ENCODE measurements at regions not wholly inside any gene's neighbourhood (a gene's known extent, or its start where the extent isn't known, plus 50 kb on each side); places are given as distances from the start of the nearest gene placed in this dataset.

- Mint-ChIP-seq H3K27me3 (ENCODE audit: low read depth) (peaks cover 2% of the 10 kb centered on the region), H3K36me3 (ENCODE audit: low read depth) (peaks cover 4% of the 10 kb centered on the region), H3K4me1 (ENCODE audit: low read depth) (peaks cover 6% of the 10 kb centered on the region), H3K27ac (ENCODE audit: unreplicated experiment) (no peak overlapping the region), H3K9me3 (ENCODE audit: low read depth) (peaks cover 10% of the 10 kb centered on the region), H3K4me3 (ENCODE audit: unreplicated experiment) (no peak overlapping the region)
- TF ChIP-seq CTCF (IDR thresholded peaks at IDR 0.05), result no peak
- DNase-seq (ENCODE audit: low spot score), result no peak
These were observed 226.1 kb downstream of the DTWD2 start for GRCh38 chr5:118762291-118762690.

GRCh38 chr5:118761814-118762213 is 226.5 kb downstream of the DTWD2 start:
- H3K36me3 Mint-ChIP-seq (ENCODE audit: low read depth), result peaks cover 4% of the 10 kb centered on the region
- DNase-seq (ENCODE audit: low spot score), result no peak
- no peak overlapping the region for H3K4me3 Mint-ChIP-seq (ENCODE audit: unreplicated experiment)
- peaks cover 2% of the 10 kb centered on the region for H3K27me3 Mint-ChIP-seq (ENCODE audit: low read depth)
- H3K27ac Mint-ChIP-seq (ENCODE audit: unreplicated experiment), result no peak overlapping the region
- H3K4me1 Mint-ChIP-seq (ENCODE audit: low read depth), result peaks cover 6% of the 10 kb centered on the region
- H3K9me3 Mint-ChIP-seq (ENCODE audit: low read depth), result peaks cover 7% of the 10 kb centered on the region
- TF ChIP-seq CTCF (IDR thresholded peaks at IDR 0.05), result no peak

GRCh38 chr5:118752969-118753368 is 235.4 kb downstream of the DTWD2 start:
- peaks cover 4% of the 10 kb centered on the region for H3K9me3 Mint-ChIP-seq (ENCODE audit: low read depth)
- no peaks in the 10 kb centered on the region for H3K36me3 Mint-ChIP-seq (ENCODE audit: low read depth)
- H3K4me3 Mint-ChIP-seq (ENCODE audit: unreplicated experiment), result no peak overlapping the region
- H3K27ac Mint-ChIP-seq (ENCODE audit: unreplicated experiment), result no peak overlapping the region
- TF ChIP-seq CTCF (IDR thresholded peaks at IDR 0.05), result no peak
- no peak for DNase-seq (ENCODE audit: low spot score)
- no peaks in the 10 kb centered on the region for H3K27me3 Mint-ChIP-seq (ENCODE audit: low read depth)
- H3K4me1 Mint-ChIP-seq (ENCODE audit: low read depth), result no peaks in the 10 kb centered on the region

GRCh38 chr5:118736396-118736795 is 252.0 kb downstream of the DTWD2 start:
- H3K9me3 Mint-ChIP-seq (ENCODE audit: low read depth), result no peaks in the 10 kb centered on the region
- H3K4me3 Mint-ChIP-seq (ENCODE audit: unreplicated experiment), result no peak overlapping the region
- H3K4me1 Mint-ChIP-seq (ENCODE audit: low read depth), result no peaks in the 10 kb centered on the region
- TF ChIP-seq CTCF (IDR thresholded peaks at IDR 0.05), result no peak
- no peak for DNase-seq (ENCODE audit: low spot score)
- H3K27ac Mint-ChIP-seq (ENCODE audit: unreplicated experiment), result no peak overlapping the region
- no peaks in the 10 kb centered on the region for H3K36me3 Mint-ChIP-seq (ENCODE audit: low read depth)
- H3K27me3 Mint-ChIP-seq (ENCODE audit: low read depth), result peaks cover 2% of the 10 kb centered on the region

GRCh38 chr5:118733394-118733793 is 255.0 kb downstream of the DTWD2 start:
- peaks cover 2% of the 10 kb centered on the region for H3K27me3 Mint-ChIP-seq (ENCODE audit: low read depth)
- no peaks in the 10 kb centered on the region for H3K4me1 Mint-ChIP-seq (ENCODE audit: low read depth)
- no peaks in the 10 kb centered on the region for H3K36me3 Mint-ChIP-seq (ENCODE audit: low read depth)
- TF ChIP-seq CTCF (IDR thresholded peaks at IDR 0.05), result no peak
- no peak overlapping the region for H3K4me3 Mint-ChIP-seq (ENCODE audit: unreplicated experiment)
- no peaks in the 10 kb centered on the region for H3K9me3 Mint-ChIP-seq (ENCODE audit: low read depth)
- no peak overlapping the region for H3K27ac Mint-ChIP-seq (ENCODE audit: unreplicated experiment)
- no peak for DNase-seq (ENCODE audit: low spot score)
